K562 (cell line): ENCODE measurements at regions not wholly inside any gene's neighbourhood (a gene's known extent, or its start where the extent isn't known, plus 50 kb on each side); places are given as distances from the start of the nearest gene placed in this dataset.

Experiments used
- ATAC-seq: fragments of 200-7000 bp; cut with Tn5 transposase; 3 replicates; pipeline ENCODE4 v1.9.1; 2020; ENCODE audit warnings: moderate library complexity
- BruUV-seq: library from RNA; stranded (reverse); fragments of 400-500 nt; replicated peaks from 2 replicates; lab custom pipeline; 2021; lab: Mats Ljungman, UMichigan
- CTCF ChIA-PET: fragments of 300-600 bp; formaldehyde crosslinking; extraction: SDS; loops from one replicate; lab custom pipeline; 2021; ENCODE audit warnings: low intra/inter-chr PET ratio; lab: Yijun Ruan, JAX
- POLR2A ChIA-PET: fragments of 300-600, 350-650 bp; sonication (Branson Sonifier 250); formaldehyde crosslinking; extraction: SDS; loops from one replicate; lab custom pipeline; 2021; ENCODE audit warnings: antibody characterized with exemption, inconsistent platforms; lab: Yijun Ruan, JAX
- DNase-seq, 4 experiments: peaks; one replicate each; pipeline versions ENCODE4 v3.0.0 to v3.0.0-alpha.2; 2011 to 2018; ENCODE audit warnings: low spot score in 3 of 4, mixed read lengths in 3 of 4; ENCODE audit errors: extremely low read depth in 1 of 4
- FAIRE-seq: peaks from 2 replicates; lab custom pipeline; 2011; peaks lifted over from hg19 to GRCh38; lab: Jason Lieb, UNC
- H2AFZ ChIP-seq: 2 replicates; pipeline ENCODE4 v1.6.0; 2011; ENCODE audit warnings: low read depth, low read length, control low read depth, inconsistent platforms
- H3K27ac ChIP-seq: fragments of 200-600 bp; 3 replicates; pipeline ENCODE4 v1.8.0; 2011; ENCODE audit warnings: low read depth, mild to moderate bottlenecking, control low read depth, inconsistent platforms, low read length, moderate library complexity, mixed read lengths; ENCODE audit errors: extremely low read depth
- H3K27me3 ChIP-seq, 2 experiments: fragments of 300-600 bp in 1 of 2; 2 replicates in 1 of 2; 3 replicates in 1 of 2; pipeline versions ENCODE4 v1.6.0 to v1.8.0; 2011; ENCODE audit warnings: inconsistent platforms in 2 of 2, low read length in 2 of 2, mild to moderate bottlenecking in 1 of 2, mixed read lengths in 1 of 2, moderate library complexity in 1 of 2; ENCODE audit not compliant: control insufficient read depth in 2 of 2, insufficient read depth in 2 of 2
- H3K36me3 ChIP-seq: fragments of 300-600 bp; 3 replicates; pipeline ENCODE4 v1.8.0; 2011; ENCODE audit warnings: mild to moderate bottlenecking, low read length, inconsistent platforms; ENCODE audit not compliant: control insufficient read depth, insufficient read depth
- H3K4me1 ChIP-seq, 2 experiments: fragments of 200-600 bp in 1 of 2; replicated peaks in 1 of 2; 2 replicates in 1 of 2; 3 replicates in 1 of 2; pipeline versions ENCODE4 v1.5.1 to v1.8.0; 2011; ENCODE audit warnings: inconsistent platforms in 2 of 2, low read length in 2 of 2, mild to moderate bottlenecking in 1 of 2, mixed read lengths in 1 of 2, moderate library complexity in 1 of 2; ENCODE audit not compliant: control insufficient read depth in 2 of 2, insufficient read depth in 2 of 2
- H3K4me2 ChIP-seq: 2 replicates; pipeline ENCODE4 v1.6.1; 2011; ENCODE audit warnings: low read length, control low read depth, inconsistent platforms, mixed read lengths; ENCODE audit not compliant: insufficient read depth
- H3K4me3 ChIP-seq: fragments of 200-600 bp; sonication (generic), shearing (Covaris generic); 2 replicates; pipeline ENCODE4 v1.5.1; 2016; ENCODE audit warnings: control low read depth, inconsistent platforms
- H3K79me2 ChIP-seq: fragments of 200-600 bp; 3 replicates; pipeline ENCODE4 v1.8.0; 2011; ENCODE audit warnings: low read length, inconsistent platforms; ENCODE audit not compliant: control insufficient read depth, insufficient read depth
- H3K9ac ChIP-seq, 2 experiments: 2 replicates each; pipeline versions ENCODE4 v1.6.0 to v1.6.1; 2011; ENCODE audit warnings: low read depth in 2 of 2, low read length in 2 of 2, control low read depth in 1 of 2, inconsistent platforms in 1 of 2, mild to moderate bottlenecking in 1 of 2, mixed read lengths in 1 of 2; ENCODE audit not compliant: insufficient read depth in 1 of 2
- H3K9me1 ChIP-seq: one replicate; pipeline ENCODE4 v1.6.0; 2011; ENCODE audit warnings: inconsistent platforms, mild to moderate bottlenecking, low read length, moderate library complexity; ENCODE audit not compliant: control insufficient read depth, insufficient read depth
- H3K9me3 ChIP-seq: replicated peaks from 2 replicates; pipeline ENCODE4 v1.5.1; 2011; ENCODE audit warnings: low read depth, low read length, inconsistent platforms; ENCODE audit not compliant: control insufficient read depth, insufficient read depth
- H4K20me1 ChIP-seq: replicated peaks from 2 replicates; pipeline ENCODE4 v1.6.1; 2011; ENCODE audit warnings: low read length, inconsistent platforms, mixed read lengths; ENCODE audit not compliant: control insufficient read depth, insufficient read depth
- CGGBP1 ChIP-seq: fragments of 250-450 bp; sonication (Bioruptor Pico); IDR thresholded peaks from 2 replicates; pipeline ENCODE4 v1.9.0; 2021; ENCODE audit warnings: mild to moderate bottlenecking
- DIDO1 ChIP-seq: fragments of 450-650 bp; IDR thresholded peaks from 2 replicates; pipeline ENCODE4 v1.6.1; 2016; ENCODE audit warnings: low read depth, missing biosample characterization, missing genetic modification characterization
- HMBOX1 ChIP-seq: sonication (generic); IDR thresholded peaks from 2 replicates; pipeline ENCODE4 v1.6.1; 2016
- POLR2AphosphoS5 ChIP-seq: IDR thresholded peaks from 2 replicates; pipeline ENCODE4 v1.6.1; 2011; ENCODE audit warnings: mild to moderate bottlenecking, low read depth, low read length, moderate library complexity; ENCODE audit not compliant: control insufficient read depth, insufficient read depth
- SUPT5H ChIP-seq: fragments of 450-650 bp; IDR thresholded peaks from 2 replicates; pipeline ENCODE4 v1.6.1; 2016
- ZNF184 ChIP-seq: sonication (generic); formaldehyde crosslinking; IDR thresholded peaks from 2 replicates; pipeline ENCODE4 v1.5.0; 2020; ENCODE audit warnings: missing genetic modification reagents
- ZNF253 ChIP-seq: fragments of 250-450 bp; sonication (Bioruptor Pico); conservative IDR thresholded peaks from 2 replicates; pipeline ENCODE4 v1.6.1; 2021; ENCODE audit warnings: mild to moderate bottlenecking
- ZNF76 ChIP-seq: fragments of 250-450 bp; sonication (Bioruptor Pico); IDR thresholded peaks from 2 replicates; pipeline ENCODE4 v1.4.0; 2020; ENCODE audit warnings: mild to moderate bottlenecking, moderate library complexity, borderline replicate concordance
- WGBS: fragments of 100-300 bp; shearing (Covaris generic); methylation state at CpG from one replicate; pipeline ENCODE4 v1.1.6; 2016; ENCODE audit warnings: low coverage, mixed read lengths; ENCODE audit not compliant: insufficient coverage; ENCODE audit errors: missing lambda C conversion rate; 5-methylcytosine and 5-hydroxymethylcytosine counted together
- in situ Hi-C: fragments of 300-500 bp; cut with MboI; formaldehyde crosslinking; loops from 4 replicates; pipeline ENCODE4 v1.15.0; 2018; ENCODE audit warnings: inconsistent platforms, mixed read lengths
- intact Hi-C: fragments of 100-400 bp; cut with micrococcal nuclease; formaldehyde crosslinking; loops from 2 replicates; pipeline ENCODE4 v1.14.2; 2022
- TF ChIP-seq, protein P1 (sequence below): fragments of 250-450 bp; sonication (Bioruptor Pico); IDR thresholded peaks from 2 replicates; pipeline ENCODE4 v1.4.0; 2020; ENCODE audit warnings: mild to moderate bottlenecking
- TF ChIP-seq, protein P2 (sequence below), 2 experiments: fragments of 150-350 bp in 1 of 2; IDR thresholded peaks; 2 replicates each; pipeline ENCODE4 v1.6.1; 2012 to 2016; ENCODE audit warnings: low read depth in 2 of 2, low read length in 2 of 2, mild to moderate bottlenecking in 1 of 2, moderate library complexity in 1 of 2
- TF ChIP-seq, protein P3 (sequence below): fragments of 450-650 bp; conservative IDR thresholded peaks from 2 replicates; pipeline ENCODE4 v1.6.1; 2016; ENCODE audit warnings: missing genetic modification characterization, low read depth, mild to moderate bottlenecking, control low read depth, missing compliant biosample characterization
- TF ChIP-seq, protein P4 (sequence below): fragments of 250-450 bp; sonication (Bioruptor Pico); IDR thresholded peaks from 2 replicates; pipeline ENCODE4 v1.8.0; 2021; ENCODE audit warnings: borderline replicate concordance, mild to moderate bottlenecking, moderate library complexity; ENCODE audit not compliant: poor library complexity, severe bottlenecking

DNA sequence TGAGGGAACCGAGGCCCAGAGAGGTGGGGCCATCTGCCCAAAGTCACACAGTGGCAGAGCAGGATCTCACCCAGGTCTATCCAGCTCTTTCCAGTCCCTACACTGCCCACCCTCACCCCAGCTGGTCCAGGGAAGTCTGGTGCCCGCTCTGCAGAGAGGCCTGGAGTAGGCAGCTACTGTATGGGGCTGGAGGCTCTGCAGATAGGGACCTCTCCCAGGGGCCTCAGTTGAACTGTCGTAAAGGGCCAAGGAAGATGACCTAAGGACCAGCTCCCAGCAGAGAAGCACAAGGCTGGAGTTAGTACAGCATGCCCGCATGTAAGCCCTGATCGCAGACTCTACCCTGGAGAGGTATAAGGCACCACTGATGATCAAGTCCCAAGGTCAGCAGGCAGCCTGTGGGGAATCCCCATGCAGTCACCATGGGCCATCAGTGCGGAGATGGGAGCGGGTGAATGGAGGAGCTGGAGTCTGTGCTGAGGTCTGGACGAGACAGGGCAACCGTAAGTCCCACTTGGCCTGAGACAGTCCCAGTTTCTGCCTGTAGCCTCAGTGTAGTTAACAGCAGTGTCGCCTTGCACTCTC is 320.2 kb downstream of the MATN1 start (continued):
- TF ChIP-seq, protein P1, sequence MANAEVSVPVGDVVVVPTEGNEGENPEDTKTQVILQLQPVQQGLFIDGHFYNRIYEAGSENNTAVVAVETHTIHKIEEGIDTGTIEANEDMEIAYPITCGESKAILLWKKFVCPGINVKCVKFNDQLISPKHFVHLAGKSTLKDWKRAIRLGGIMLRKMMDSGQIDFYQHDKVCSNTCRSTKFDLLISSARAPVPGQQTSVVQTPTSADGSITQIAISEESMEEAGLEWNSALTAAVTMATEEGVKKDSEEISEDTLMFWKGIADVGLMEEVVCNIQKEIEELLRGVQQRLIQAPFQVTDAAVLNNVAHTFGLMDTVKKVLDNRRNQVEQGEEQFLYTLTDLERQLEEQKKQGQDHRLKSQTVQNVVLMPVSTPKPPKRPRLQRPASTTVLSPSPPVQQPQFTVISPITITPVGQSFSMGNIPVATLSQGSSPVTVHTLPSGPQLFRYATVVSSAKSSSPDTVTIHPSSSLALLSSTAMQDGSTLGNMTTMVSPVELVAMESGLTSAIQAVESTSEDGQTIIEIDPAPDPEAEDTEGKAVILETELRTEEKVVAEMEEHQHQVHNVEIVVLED (CRISPR knock-in tag) = no peak
- TF ChIP-seq CGGBP1 (CRISPR knock-in tag) (no peak), ZNF253 (CRISPR knock-in tag) (no peak)

GRCh38 chr1:30402031-30402430 is 321.4 kb downstream of the MATN1 start:
- in situ Hi-C loops (no loop called here), intact Hi-C loops (no loop called here)
- POLR2A ChIA-PET = no interaction called here
- H3K4me1 ChIP-seq = no peaks in the 10 kb centered on the region
- H3K9me3 ChIP-seq = no peaks in the 10 kb centered on the region
- H3K79me2 ChIP-seq = no peaks in the 10 kb centered on the region
- H3K36me3 ChIP-seq = no peaks in the 10 kb centered on the region
- 4% methylated on average over 2 of the region's 2 CpGs for WGBS
- no peak for FAIRE-seq
- H3K9ac ChIP-seq = no peak overlapping the region
- no peak overlapping the region for H3K4me2 ChIP-seq
- no peak overlapping the region for H3K4me3 ChIP-seq
- H3K9me1 ChIP-seq = no peaks in the 10 kb centered on the region
- H4K20me1 ChIP-seq = 0 out of 2 replicates have a peak, but pooled peaks cover 3% of the 10 kb centered on the region
- no TSS peak for BruUV-seq
- no peak overlapping the region for H2AFZ ChIP-seq
- no peak for ATAC-seq
- CTCF ChIA-PET = no interaction called here
- no peak for DNase-seq
- peaks cover 1 to 6% of the 10 kb centered on the region in 2 experiments; a peak in 2 of 5 replicates for H3K27me3 ChIP-seq
- H3K27ac ChIP-seq = no peak overlapping the region
- TF ChIP-seq DIDO1 (tag) = no peak
- no peak for TF ChIP-seq ZNF76 (CRISPR knock-in tag)
- TF ChIP-seq, protein P2, sequence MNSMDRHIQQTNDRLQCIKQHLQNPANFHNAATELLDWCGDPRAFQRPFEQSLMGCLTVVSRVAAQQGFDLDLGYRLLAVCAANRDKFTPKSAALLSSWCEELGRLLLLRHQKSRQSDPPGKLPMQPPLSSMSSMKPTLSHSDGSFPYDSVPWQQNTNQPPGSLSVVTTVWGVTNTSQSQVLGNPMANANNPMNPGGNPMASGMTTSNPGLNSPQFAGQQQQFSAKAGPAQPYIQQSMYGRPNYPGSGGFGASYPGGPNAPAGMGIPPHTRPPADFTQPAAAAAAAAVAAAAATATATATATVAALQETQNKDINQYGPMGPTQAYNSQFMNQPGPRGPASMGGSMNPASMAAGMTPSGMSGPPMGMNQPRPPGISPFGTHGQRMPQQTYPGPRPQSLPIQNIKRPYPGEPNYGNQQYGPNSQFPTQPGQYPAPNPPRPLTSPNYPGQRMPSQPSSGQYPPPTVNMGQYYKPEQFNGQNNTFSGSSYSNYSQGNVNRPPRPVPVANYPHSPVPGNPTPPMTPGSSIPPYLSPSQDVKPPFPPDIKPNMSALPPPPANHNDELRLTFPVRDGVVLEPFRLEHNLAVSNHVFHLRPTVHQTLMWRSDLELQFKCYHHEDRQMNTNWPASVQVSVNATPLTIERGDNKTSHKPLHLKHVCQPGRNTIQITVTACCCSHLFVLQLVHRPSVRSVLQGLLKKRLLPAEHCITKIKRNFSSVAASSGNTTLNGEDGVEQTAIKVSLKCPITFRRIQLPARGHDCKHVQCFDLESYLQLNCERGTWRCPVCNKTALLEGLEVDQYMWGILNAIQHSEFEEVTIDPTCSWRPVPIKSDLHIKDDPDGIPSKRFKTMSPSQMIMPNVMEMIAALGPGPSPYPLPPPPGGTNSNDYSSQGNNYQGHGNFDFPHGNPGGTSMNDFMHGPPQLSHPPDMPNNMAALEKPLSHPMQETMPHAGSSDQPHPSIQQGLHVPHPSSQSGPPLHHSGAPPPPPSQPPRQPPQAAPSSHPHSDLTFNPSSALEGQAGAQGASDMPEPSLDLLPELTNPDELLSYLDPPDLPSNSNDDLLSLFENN (IDR thresholded peaks at IDR 0.05; ENCODE audit: low read depth in 2 of 2, low read length in 2 of 2) = no peak
- TF ChIP-seq, protein P3, sequence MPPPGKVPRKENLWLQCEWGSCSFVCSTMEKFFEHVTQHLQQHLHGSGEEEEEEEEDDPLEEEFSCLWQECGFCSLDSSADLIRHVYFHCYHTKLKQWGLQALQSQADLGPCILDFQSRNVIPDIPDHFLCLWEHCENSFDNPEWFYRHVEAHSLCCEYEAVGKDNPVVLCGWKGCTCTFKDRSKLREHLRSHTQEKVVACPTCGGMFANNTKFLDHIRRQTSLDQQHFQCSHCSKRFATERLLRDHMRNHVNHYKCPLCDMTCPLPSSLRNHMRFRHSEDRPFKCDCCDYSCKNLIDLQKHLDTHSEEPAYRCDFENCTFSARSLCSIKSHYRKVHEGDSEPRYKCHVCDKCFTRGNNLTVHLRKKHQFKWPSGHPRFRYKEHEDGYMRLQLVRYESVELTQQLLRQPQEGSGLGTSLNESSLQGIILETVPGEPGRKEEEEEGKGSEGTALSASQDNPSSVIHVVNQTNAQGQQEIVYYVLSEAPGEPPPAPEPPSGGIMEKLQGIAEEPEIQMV (tag) = no peak
- TF ChIP-seq HMBOX1 = no peak
- no peak for TF ChIP-seq ZNF184 (CRISPR knock-in tag)
- TF ChIP-seq POLR2AphosphoS5 = no peak
- TF ChIP-seq SUPT5H = no peak
- TF ChIP-seq, protein P4, sequence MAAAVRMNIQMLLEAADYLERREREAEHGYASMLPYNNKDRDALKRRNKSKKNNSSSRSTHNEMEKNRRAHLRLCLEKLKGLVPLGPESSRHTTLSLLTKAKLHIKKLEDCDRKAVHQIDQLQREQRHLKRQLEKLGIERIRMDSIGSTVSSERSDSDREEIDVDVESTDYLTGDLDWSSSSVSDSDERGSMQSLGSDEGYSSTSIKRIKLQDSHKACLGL (CRISPR knock-in tag) = no peak
